ENCODE measurements at regions not wholly inside any gene's neighbourhood (a gene's known extent, or its start where the extent isn't known, plus 50 kb on each side); places are given as distances from the start of the nearest gene placed in this dataset.
A peak's percentile ranks its signal among the peaks of the same experiment; 100 is the strongest.

GRCh38 chr4:29900336-29900735, 819.8 kb upstream of the PCDH7 start:
- Histone ChIP-seq H3K4me3 (ENCODE audit: low read depth, low read length) (no peak overlapping the region), H3K79me2 (ENCODE audit: control insufficient read depth, insufficient read depth, low read length, unreplicated experiment) (no peaks in the 10 kb centered on the region), H2AFZ (ENCODE audit: low read length, unreplicated experiment) (no peak overlapping the region), H3K4me1 (ENCODE audit: control insufficient read depth, insufficient read depth, low read length, unreplicated experiment) (no peaks in the 10 kb centered on the region), H3K27me3 (ENCODE audit: insufficient read depth, low read length) (no peaks in the 10 kb centered on the region), H3K36me3 (ENCODE audit: insufficient read depth, low read length) (no peaks in the 10 kb centered on the region), H3K27ac (ENCODE audit: low read depth, low read length) (no peak overlapping the region)

DNA sequence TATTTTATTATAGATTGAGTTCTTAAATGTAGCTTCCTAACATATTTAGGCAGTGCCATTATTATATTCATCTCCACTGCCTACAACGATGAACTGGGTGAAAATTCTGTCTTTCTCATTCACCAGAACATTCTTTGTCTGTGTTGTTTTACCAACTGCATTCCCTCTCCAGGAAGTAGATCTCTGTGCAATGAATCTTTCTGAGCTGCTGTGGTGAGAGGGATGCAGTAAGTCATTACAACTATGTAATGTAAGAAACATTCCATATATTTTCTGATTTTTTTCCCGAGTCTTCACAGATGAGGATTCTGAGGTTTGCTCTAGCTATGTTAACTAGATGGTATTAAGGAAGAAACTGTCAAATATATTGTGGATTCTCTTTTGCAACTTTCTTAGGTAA, 811.9 kb upstream of the PCDH7 start:
- Histone ChIP-seq H3K79me2 (ENCODE audit: control insufficient read depth, insufficient read depth, low read length, unreplicated experiment) (no peaks in the 10 kb centered on the region), H2AFZ (ENCODE audit: low read length, unreplicated experiment) (no peak overlapping the region), H3K4me1 (ENCODE audit: control insufficient read depth, insufficient read depth, low read length, unreplicated experiment) (no peaks in the 10 kb centered on the region), H3K27me3 (ENCODE audit: insufficient read depth, low read length) (no peaks in the 10 kb centered on the region), H3K27ac (ENCODE audit: low read depth, low read length) (no peak overlapping the region), H3K4me3 (ENCODE audit: low read depth, low read length) (no peak overlapping the region), H3K36me3 (ENCODE audit: insufficient read depth, low read length) (no peaks in the 10 kb centered on the region)

DNA sequence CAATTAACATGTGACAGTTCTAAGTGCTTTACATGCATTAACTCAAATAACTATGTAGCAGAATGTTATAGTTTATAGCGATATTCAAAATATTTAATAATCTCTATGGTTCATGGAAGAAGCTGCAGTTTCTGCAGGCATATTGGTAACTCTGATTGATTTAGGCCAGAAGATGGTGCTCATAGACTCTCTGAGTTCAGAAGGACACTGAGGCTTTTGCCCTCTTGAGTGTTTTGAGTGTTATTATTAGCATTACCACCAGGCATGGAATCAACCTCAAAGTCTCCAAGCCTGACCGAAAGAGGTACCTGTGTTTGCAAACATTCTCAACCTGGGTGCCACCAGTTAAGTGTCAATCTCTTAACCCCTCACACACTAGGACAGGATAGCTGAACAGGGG, 792.3 kb upstream of the PCDH7 start:
- H3K4me3 ChIP-seq (ENCODE audit: low read depth, low read length): no peak overlapping the region
- no peaks in the 10 kb centered on the region for H3K36me3 ChIP-seq (ENCODE audit: insufficient read depth, low read length)
- no peaks in the 10 kb centered on the region for H3K4me1 ChIP-seq (ENCODE audit: control insufficient read depth, insufficient read depth, low read length, unreplicated experiment)
- no peaks in the 10 kb centered on the region for H3K27me3 ChIP-seq (ENCODE audit: insufficient read depth, low read length)
- H3K27ac ChIP-seq (ENCODE audit: low read depth, low read length): no peak overlapping the region
- no peaks in the 10 kb centered on the region for H3K79me2 ChIP-seq (ENCODE audit: control insufficient read depth, insufficient read depth, low read length, unreplicated experiment)
- H2AFZ ChIP-seq (ENCODE audit: low read length, unreplicated experiment): no peak overlapping the region

- H3K4me1 ChIP-seq (ENCODE audit: control insufficient read depth, insufficient read depth, low read length, unreplicated experiment): no peaks in the 10 kb centered on the region
- H3K79me2 ChIP-seq (ENCODE audit: control insufficient read depth, insufficient read depth, low read length, unreplicated experiment): no peaks in the 10 kb centered on the region
- H3K27me3 ChIP-seq (ENCODE audit: insufficient read depth, low read length): no peaks in the 10 kb centered on the region
- H3K27ac ChIP-seq (ENCODE audit: low read depth, low read length): no peak overlapping the region
- H3K36me3 ChIP-seq (ENCODE audit: insufficient read depth, low read length): no peaks in the 10 kb centered on the region
- no peak overlapping the region for H3K4me3 ChIP-seq (ENCODE audit: low read depth, low read length)
- H2AFZ ChIP-seq (ENCODE audit: low read length, unreplicated experiment): no peak overlapping the region
Observed at GRCh38 chr4:29948451-29948850, 771.7 kb upstream of the PCDH7 start.

DNA sequence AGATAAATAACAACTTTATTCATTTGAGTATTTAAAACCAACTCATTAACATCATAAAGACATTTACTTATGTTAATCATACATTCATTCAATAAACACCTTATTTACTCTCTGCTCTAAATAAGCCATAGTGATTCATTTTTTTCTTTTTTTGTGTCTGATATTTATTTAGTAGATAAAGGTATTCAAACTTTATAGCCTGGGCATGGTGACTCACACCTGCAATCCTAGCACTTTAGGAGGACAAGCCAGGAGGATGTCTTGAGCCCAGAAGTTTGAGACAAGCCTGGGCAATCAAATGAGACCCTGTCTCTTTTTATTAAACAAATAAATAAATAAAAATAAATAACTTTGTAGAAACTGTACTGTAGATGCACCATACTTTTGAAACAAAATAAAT, 771.3 kb upstream of the PCDH7 start:
- H3K36me3 ChIP-seq (ENCODE audit: insufficient read depth, low read length): no peaks in the 10 kb centered on the region
- H2AFZ ChIP-seq (ENCODE audit: low read length, unreplicated experiment): no peak overlapping the region
- no peak overlapping the region for H3K4me3 ChIP-seq (ENCODE audit: low read depth, low read length)
- H3K4me1 ChIP-seq (ENCODE audit: control insufficient read depth, insufficient read depth, low read length, unreplicated experiment): no peaks in the 10 kb centered on the region
- no peak overlapping the region for H3K27ac ChIP-seq (ENCODE audit: low read depth, low read length)
- H3K79me2 ChIP-seq (ENCODE audit: control insufficient read depth, insufficient read depth, low read length, unreplicated experiment): no peaks in the 10 kb centered on the region
- H3K27me3 ChIP-seq (ENCODE audit: insufficient read depth, low read length): no peaks in the 10 kb centered on the region

GRCh38 chr4:29966386-29966785, 753.8 kb upstream of the PCDH7 start:
- H3K27me3 ChIP-seq (ENCODE audit: insufficient read depth, low read length): no peaks in the 10 kb centered on the region
- H3K4me1 ChIP-seq (ENCODE audit: control insufficient read depth, insufficient read depth, low read length, unreplicated experiment): no peaks in the 10 kb centered on the region
- H3K27ac ChIP-seq (ENCODE audit: low read depth, low read length): no peak overlapping the region
- no peak overlapping the region for H3K4me3 ChIP-seq (ENCODE audit: low read depth, low read length)
- no peaks in the 10 kb centered on the region for H3K79me2 ChIP-seq (ENCODE audit: control insufficient read depth, insufficient read depth, low read length, unreplicated experiment)
- H3K36me3 ChIP-seq (ENCODE audit: insufficient read depth, low read length): no peaks in the 10 kb centered on the region
- no peak overlapping the region for H2AFZ ChIP-seq (ENCODE audit: low read length, unreplicated experiment)

- no peak overlapping the region for H2AFZ ChIP-seq (ENCODE audit: low read length, unreplicated experiment)
Observed at GRCh38 chr4:29970626-29971025, 749.5 kb upstream of the PCDH7 start.

GRCh38 chr4:29972121-29972520, 748.0 kb upstream of the PCDH7 start:
- H3K36me3 ChIP-seq (ENCODE audit: insufficient read depth, low read length): no peaks in the 10 kb centered on the region
- no peak overlapping the region for H2AFZ ChIP-seq (ENCODE audit: low read length, unreplicated experiment)
- H3K4me1 ChIP-seq (ENCODE audit: control insufficient read depth, insufficient read depth, low read length, unreplicated experiment): no peaks in the 10 kb centered on the region

More at GRCh38 chr4:29970626-29971025, 749.5 kb upstream of the PCDH7 start:
- no peaks in the 10 kb centered on the region for H3K36me3 ChIP-seq (ENCODE audit: insufficient read depth, low read length)
- H3K27ac ChIP-seq (ENCODE audit: low read depth, low read length): no peak overlapping the region
- H3K4me1 ChIP-seq (ENCODE audit: control insufficient read depth, insufficient read depth, low read length, unreplicated experiment): no peaks in the 10 kb centered on the region
- no peaks in the 10 kb centered on the region for H3K27me3 ChIP-seq (ENCODE audit: insufficient read depth, low read length)
- no peaks in the 10 kb centered on the region for H3K79me2 ChIP-seq (ENCODE audit: control insufficient read depth, insufficient read depth, low read length, unreplicated experiment)
- H3K4me3 ChIP-seq (ENCODE audit: low read depth, low read length): no peak overlapping the region

GRCh38 chr4:29983890-29984289, 736.3 kb upstream of the PCDH7 start:
- H3K27me3 ChIP-seq (ENCODE audit: insufficient read depth, low read length): no peaks in the 10 kb centered on the region
- no peaks in the 10 kb centered on the region for H3K4me1 ChIP-seq (ENCODE audit: control insufficient read depth, insufficient read depth, low read length, unreplicated experiment)
- no peaks in the 10 kb centered on the region for H3K36me3 ChIP-seq (ENCODE audit: insufficient read depth, low read length)
- H3K27ac ChIP-seq (ENCODE audit: low read depth, low read length): no peak overlapping the region
- peak overlapping the region; percentile 60 for H2AFZ ChIP-seq (ENCODE audit: low read length, unreplicated experiment)
- no peak overlapping the region for H3K4me3 ChIP-seq (ENCODE audit: low read depth, low read length)
- no peaks in the 10 kb centered on the region for H3K79me2 ChIP-seq (ENCODE audit: control insufficient read depth, insufficient read depth, low read length, unreplicated experiment)

More at GRCh38 chr4:29972121-29972520, 748.0 kb upstream of the PCDH7 start:
- H3K79me2 ChIP-seq (ENCODE audit: control insufficient read depth, insufficient read depth, low read length, unreplicated experiment): no peaks in the 10 kb centered on the region
- H3K4me3 ChIP-seq (ENCODE audit: low read depth, low read length): no peak overlapping the region
- H3K27me3 ChIP-seq (ENCODE audit: insufficient read depth, low read length): no peaks in the 10 kb centered on the region
- H3K27ac ChIP-seq (ENCODE audit: low read depth, low read length): no peak overlapping the region

DNA sequence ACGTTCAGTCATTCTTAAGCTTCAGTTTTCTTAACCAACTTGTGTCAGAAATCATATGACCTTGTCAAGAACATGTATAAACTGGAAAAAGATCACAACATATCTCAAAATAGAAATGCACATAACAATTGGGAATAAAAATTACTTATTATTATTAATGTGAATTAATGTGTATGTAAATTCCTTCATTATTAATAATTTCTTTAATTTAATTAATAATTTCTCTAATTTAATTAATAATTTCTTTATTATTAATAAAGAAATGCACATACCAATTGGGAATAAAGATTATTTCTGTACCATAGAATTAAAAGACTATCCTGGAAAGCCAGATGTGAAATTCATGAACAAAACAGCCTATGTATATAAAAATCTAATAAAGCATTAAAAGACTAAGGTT, 718.5 kb upstream of the PCDH7 start:
- no peak overlapping the region for H3K4me3 ChIP-seq (ENCODE audit: low read depth, low read length)
- H2AFZ ChIP-seq (ENCODE audit: low read length, unreplicated experiment): no peak overlapping the region
- no peaks in the 10 kb centered on the region for H3K4me1 ChIP-seq (ENCODE audit: control insufficient read depth, insufficient read depth, low read length, unreplicated experiment)
- H3K27me3 ChIP-seq (ENCODE audit: insufficient read depth, low read length): no peaks in the 10 kb centered on the region
- no peak overlapping the region for H3K27ac ChIP-seq (ENCODE audit: low read depth, low read length)
- H3K79me2 ChIP-seq (ENCODE audit: control insufficient read depth, insufficient read depth, low read length, unreplicated experiment): no peaks in the 10 kb centered on the region
- no peaks in the 10 kb centered on the region for H3K36me3 ChIP-seq (ENCODE audit: insufficient read depth, low read length)

- Histone ChIP-seq H3K27ac (ENCODE audit: low read depth, low read length) (no peak overlapping the region), H3K79me2 (ENCODE audit: control insufficient read depth, insufficient read depth, low read length, unreplicated experiment) (no peaks in the 10 kb centered on the region), H3K4me3 (ENCODE audit: low read depth, low read length) (no peak overlapping the region), H2AFZ (ENCODE audit: low read length, unreplicated experiment) (no peak overlapping the region), H3K36me3 (ENCODE audit: insufficient read depth, low read length) (no peaks in the 10 kb centered on the region), H3K4me1 (ENCODE audit: control insufficient read depth, insufficient read depth, low read length, unreplicated experiment) (no peaks in the 10 kb centered on the region), H3K27me3 (ENCODE audit: insufficient read depth, low read length) (no peaks in the 10 kb centered on the region)
Observed at GRCh38 chr4:30002341-30002740, 717.8 kb upstream of the PCDH7 start.
